ENCODE measurements at regions not wholly inside any gene's neighbourhood (a gene's known extent, or its start where the extent isn't known, plus 50 kb on each side); places are given as distances from the start of the nearest gene placed in this dataset.

GRCh38 chr2:19072161-19072560 is 286.3 kb downstream of the OSR1 start:
- Histone ChIP-seq H3K27ac (replicated peaks) (no peak overlapping the region), H3K27me3 (ENCODE audit: insufficient read depth, poor library complexity, severe bottlenecking) (no peaks in the 10 kb centered on the region), H3K4me3 (replicated peaks; ENCODE audit: insufficient read depth, low read length) (no peak overlapping the region)
- TF ChIP-seq SPI1 (IDR thresholded peaks at IDR 0.05; ENCODE audit: borderline replicate concordance, low read depth) (no peak), GABPA (IDR thresholded peaks at IDR 0.05; ENCODE audit: low read depth) (no peak), REST (IDR thresholded peaks at IDR 0.05; ENCODE audit: insufficient replicate concordance, low read depth) (no peak), CTCF (IDR thresholded peaks at IDR 0.05; ENCODE audit: insufficient read depth, low read length) (no peak), POLR2AphosphoS5 (IDR thresholded peaks at IDR 0.05; ENCODE audit: low read depth) (no peak)
- DNase-seq (ENCODE audit: low read depth in 1 of 2, low spot score in 1 of 2), result no peak

DNA sequence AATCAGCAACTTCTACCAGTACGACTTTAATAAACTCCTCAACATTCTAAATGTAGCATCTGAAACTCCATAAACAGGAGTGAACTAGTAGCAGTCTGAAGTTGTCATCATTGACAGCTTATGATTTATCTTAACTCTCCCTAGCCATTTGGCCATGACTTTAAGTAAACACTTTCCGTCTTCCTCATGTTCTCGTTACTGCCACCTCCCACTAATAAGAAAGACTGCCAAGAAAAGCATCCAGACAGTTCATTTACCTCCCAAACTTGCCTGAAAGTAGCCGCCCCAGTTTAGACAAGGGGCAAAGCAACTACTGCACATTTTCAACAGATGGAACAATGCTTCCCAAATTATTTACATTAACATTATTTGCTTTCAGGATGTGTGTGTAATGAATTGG is 287.5 kb downstream of the OSR1 start:
- Histone ChIP-seq H3K27me3 (ENCODE audit: insufficient read depth, poor library complexity, severe bottlenecking) (no peaks in the 10 kb centered on the region), H3K4me3 (replicated peaks; ENCODE audit: insufficient read depth, low read length) (no peak overlapping the region), H3K27ac (replicated peaks) (no peak overlapping the region)
- TF ChIP-seq POLR2AphosphoS5 (IDR thresholded peaks at IDR 0.05; ENCODE audit: low read depth) (no peak), CTCF (IDR thresholded peaks at IDR 0.05; ENCODE audit: insufficient read depth, low read length) (no peak), REST (IDR thresholded peaks at IDR 0.05; ENCODE audit: insufficient replicate concordance, low read depth) (no peak), GABPA (IDR thresholded peaks at IDR 0.05; ENCODE audit: low read depth) (no peak), SPI1 (IDR thresholded peaks at IDR 0.05; ENCODE audit: borderline replicate concordance, low read depth) (no peak)
- DNase-seq (ENCODE audit: low read depth in 1 of 2, low spot score in 1 of 2), result no peak

GRCh38 chr2:19068206-19068605 is 290.2 kb downstream of the OSR1 start:
- no peaks in the 10 kb centered on the region for H3K27me3 ChIP-seq (ENCODE audit: insufficient read depth, poor library complexity, severe bottlenecking)
- TF ChIP-seq POLR2AphosphoS5 (IDR thresholded peaks at IDR 0.05; ENCODE audit: low read depth), result no peak
- TF ChIP-seq CTCF (IDR thresholded peaks at IDR 0.05; ENCODE audit: insufficient read depth, low read length), result no peak
- TF ChIP-seq SPI1 (IDR thresholded peaks at IDR 0.05; ENCODE audit: borderline replicate concordance, low read depth), result no peak
- H3K4me3 ChIP-seq (replicated peaks; ENCODE audit: insufficient read depth, low read length), result no peak overlapping the region
- no peak overlapping the region for H3K27ac ChIP-seq (replicated peaks)
- no peak for DNase-seq (ENCODE audit: low read depth in 1 of 2, low spot score in 1 of 2)

- DNase-seq (ENCODE audit: low read depth in 1 of 2, low spot score in 1 of 2), result no peak
- Histone ChIP-seq H3K27me3 (ENCODE audit: insufficient read depth, poor library complexity, severe bottlenecking) (no peaks in the 10 kb centered on the region), H3K4me3 (replicated peaks; ENCODE audit: insufficient read depth, low read length) (no peak overlapping the region), H3K27ac (replicated peaks) (no peak overlapping the region)
- TF ChIP-seq REST (IDR thresholded peaks at IDR 0.05; ENCODE audit: insufficient replicate concordance, low read depth) (no peak), CTCF (IDR thresholded peaks at IDR 0.05; ENCODE audit: insufficient read depth, low read length) (no peak)
Measured at GRCh38 chr2:19062370-19062769, 296.1 kb downstream of the OSR1 start.
